ENCODE measurements at regions not wholly inside any gene's neighbourhood (a gene's known extent, or its start where the extent isn't known, plus 50 kb on each side); places are given as distances from the start of the nearest gene placed in this dataset.

DNA sequence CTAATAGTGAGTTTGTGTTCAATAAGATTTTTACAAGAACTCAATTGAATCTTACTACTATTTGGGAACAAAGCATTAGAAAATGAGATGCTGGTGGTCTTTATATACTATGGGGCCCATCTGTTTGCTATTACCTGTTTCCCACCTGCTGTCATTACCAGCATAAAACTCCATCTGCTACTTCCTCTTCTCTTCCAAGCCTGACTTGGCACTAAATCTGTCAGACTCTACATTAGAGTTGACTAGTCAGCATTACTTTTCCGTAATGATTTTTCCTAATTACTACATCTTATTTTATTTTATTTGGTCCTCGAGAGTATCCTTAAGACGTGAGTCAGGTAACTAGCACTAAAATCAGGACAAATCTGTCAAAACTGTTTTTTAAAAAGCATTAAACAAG lies 68.1 kb upstream of the KRR1 start:
- no peak for ATAC-seq
- intact Hi-C loops (cut with DNase I, micrococcal nuclease) = no loop called here
- DNase-seq = no peak

GRCh38 chr12:75578546-75578945 lies 67.1 kb upstream of the KRR1 start:
- intact Hi-C loops (cut with DNase I, micrococcal nuclease) = no loop called here
- ATAC-seq (no peak), DNase-seq (no peak)

GRCh38 chr12:75577812-75578211 lies 66.4 kb upstream of the KRR1 start:
- DNase-seq (no peak), ATAC-seq (no peak)
- intact Hi-C loops (cut with DNase I, micrococcal nuclease) = no loop called here

GRCh38 chr12:75571656-75572205 lies 60.3 kb upstream of the KRR1 start:
- DNase-seq (no peak), ATAC-seq (no peak)
- intact Hi-C loops (cut with DNase I, micrococcal nuclease) = no loop called here

DNA sequence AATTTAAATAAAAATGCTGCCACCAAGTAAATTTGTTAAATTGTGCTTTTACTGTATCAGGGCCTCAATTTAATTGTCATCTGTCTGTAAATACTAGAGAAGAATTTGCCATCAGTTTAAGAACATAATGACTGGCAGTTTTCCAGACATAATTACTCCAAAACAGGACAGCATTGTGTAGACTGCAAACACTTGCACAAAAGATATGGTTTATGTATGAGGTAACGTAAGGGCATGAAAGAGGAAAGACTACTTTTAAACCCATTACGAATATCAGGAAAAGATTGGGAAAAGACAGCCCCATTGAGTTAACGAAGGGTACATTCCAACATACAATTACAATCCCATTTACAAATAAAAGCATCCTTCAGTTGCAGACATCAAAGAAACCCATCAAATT lies 59.8 kb upstream of the KRR1 start:
- DNase-seq (no peak), ATAC-seq (no peak)

DNA sequence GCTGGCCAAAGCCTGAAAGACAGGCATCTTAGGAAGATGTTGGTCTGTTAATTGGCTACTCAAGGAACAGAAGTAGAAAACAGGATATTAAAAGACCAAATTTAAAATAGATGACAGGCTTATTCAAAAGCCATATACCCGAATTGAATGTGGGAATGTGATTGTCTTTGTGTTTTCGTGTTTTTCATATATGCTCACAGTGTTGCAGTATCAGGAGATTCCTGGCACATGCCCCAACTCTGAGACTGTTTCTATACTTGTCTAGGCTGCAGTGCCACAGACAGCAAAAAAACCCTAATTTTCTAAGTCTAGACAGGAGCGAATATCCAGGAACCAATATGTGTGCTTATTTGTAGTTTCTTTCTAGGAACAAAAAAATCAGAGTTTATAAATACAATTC lies 57.4 kb upstream of the KRR1 start:
- intact Hi-C loops (cut with DNase I, micrococcal nuclease) = no loop called here
- no peak for DNase-seq
- no peak for ATAC-seq

More for the DNA sequence above, 59.8 kb upstream of the KRR1 start:
- intact Hi-C loops (cut with DNase I, micrococcal nuclease) = no loop called here

DNA sequence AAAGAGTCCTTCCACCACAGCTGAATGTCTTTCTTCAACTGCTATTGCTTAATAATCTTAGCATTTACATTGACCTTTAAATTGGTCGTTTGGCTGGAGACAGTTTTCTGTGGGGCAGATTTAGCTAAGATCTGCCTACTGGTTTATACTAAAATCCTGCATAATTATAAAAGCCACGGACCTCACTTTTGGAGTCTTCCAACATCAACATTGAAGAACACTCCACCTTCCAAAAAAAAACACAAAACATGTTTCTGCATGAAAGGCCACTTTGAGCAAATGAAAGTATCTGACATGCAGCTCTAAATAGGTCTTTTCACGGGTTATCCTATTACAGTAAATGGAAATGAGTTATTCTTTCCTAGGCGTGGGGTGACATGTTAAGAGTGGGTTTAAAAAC lies 57.0 kb upstream of the KRR1 start:
- DNase-seq (no peak), ATAC-seq (no peak)
- intact Hi-C loops (cut with DNase I, micrococcal nuclease) = no loop called here

- ATAC-seq (no peak), DNase-seq (no peak)
- intact Hi-C loops (cut with DNase I, micrococcal nuclease) = no loop called here
These were observed 54.4 kb upstream of the KRR1 start for GRCh38 chr12:75565795-75566194.

- intact Hi-C loops (cut with DNase I, micrococcal nuclease) = no loop called here
- DNase-seq = no peak
- ATAC-seq = no peak
These were observed 53.4 kb upstream of the KRR1 start for GRCh38 chr12:75564852-75565251.

DNA sequence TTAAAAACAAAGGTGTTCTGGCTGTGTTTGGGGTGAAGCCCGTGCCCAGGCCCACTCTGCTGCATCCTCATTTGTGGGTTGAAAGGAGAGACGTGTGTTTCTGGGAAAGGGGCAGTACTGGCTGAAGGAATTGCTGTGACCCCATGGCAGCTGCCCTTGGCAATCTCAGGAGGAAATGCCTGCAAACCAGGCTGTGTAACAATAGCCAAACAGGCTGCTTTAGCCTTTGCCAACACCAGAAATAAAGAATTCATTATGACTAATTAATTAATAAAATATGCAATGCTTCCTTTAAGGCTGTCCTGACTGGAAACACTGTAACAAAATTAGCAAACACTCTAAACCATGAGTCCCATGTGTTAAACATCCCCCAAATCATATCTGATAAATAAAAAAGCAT lies 53.0 kb upstream of the KRR1 start:
- intact Hi-C loops (cut with DNase I, micrococcal nuclease) = no loop called here
- no peak for DNase-seq
- ATAC-seq = no peak

DNA sequence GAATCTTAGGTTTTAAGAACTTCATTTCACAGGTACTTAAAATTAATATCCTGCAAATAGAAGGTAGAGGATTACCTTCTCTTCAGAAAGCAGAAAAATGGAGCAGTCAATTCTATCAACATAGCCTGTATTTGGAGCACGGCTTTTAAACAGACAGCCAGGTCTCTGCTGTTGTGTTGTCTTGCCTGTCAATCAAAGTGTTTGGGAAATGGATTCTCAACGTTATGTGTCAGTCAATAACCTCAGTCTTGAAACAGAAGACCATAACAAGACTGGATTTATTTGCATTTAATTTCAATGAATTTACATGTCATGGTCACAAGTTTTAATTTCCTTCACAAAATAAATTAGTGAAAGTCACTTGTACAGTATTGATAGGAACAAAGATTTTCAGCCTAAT lies 51.9 kb upstream of the KRR1 start:
- DNase-seq = no peak
- intact Hi-C loops (cut with DNase I, micrococcal nuclease) = no loop called here
- ATAC-seq = no peak

DNA sequence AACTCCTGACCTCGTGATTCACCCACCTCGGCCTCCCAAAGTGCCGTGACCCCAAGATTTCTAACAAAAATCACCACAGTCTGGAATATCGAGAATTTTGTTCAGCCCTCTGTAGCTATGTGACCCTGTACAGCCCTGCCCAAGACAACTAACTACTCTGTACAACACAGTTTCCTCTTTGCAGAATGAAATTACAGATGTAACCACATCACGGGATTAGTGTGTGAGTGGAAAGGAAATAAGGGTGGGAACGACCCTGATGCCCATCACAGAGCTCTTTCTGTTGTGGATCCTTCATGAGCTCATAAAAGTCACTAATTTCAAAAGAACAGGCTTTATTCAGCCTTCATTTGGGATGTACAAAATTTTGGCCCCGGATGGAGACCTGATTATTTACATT lies 50.5 kb upstream of the KRR1 start:
- ATAC-seq = no peak
- intact Hi-C loops (cut with DNase I, micrococcal nuclease) = no loop called here

More for the DNA sequence above, 50.5 kb upstream of the KRR1 start:
- no peak for DNase-seq
